Lower leg skin (tissue), 4 donors: ENCODE measurements at regions not wholly inside any gene's neighbourhood (a gene's known extent, or its start where the extent isn't known, plus 50 kb on each side); places are given as distances from the start of the nearest gene placed in this dataset.
"Not testable (repeated sequence)": the region's sequence is repeated elsewhere in the genome, so short reads cannot be mapped to it uniquely, and the experiment has no call there.

Source experiments
- DNase-seq, 2 donors: peaks; one replicate each; pipeline ENCODE4 v3.0.0-alpha.2; 2019; ENCODE audit warnings: low spot score in 2 of 2
- H3K4me3 ChIP-seq: fragments of 200-600 bp; sonication (generic); 2 replicates; pipeline ENCODE4 v1.5.1; 2017; ENCODE audit warnings: mild to moderate bottlenecking, low read depth; ENCODE audit not compliant: poor library complexity, severe bottlenecking
- CTCF ChIP-seq, 3 donors: fragments of 450-650 bp; IDR thresholded peaks; one replicate each; pipeline ENCODE4 v1.5.1; 2016; ENCODE audit warnings: antibody characterized with exemption in 3 of 3, mild to moderate bottlenecking in 3 of 3, moderate library complexity in 2 of 3
- POLR2A ChIP-seq, 2 donors: fragments of 450-650 bp; IDR thresholded peaks; one replicate each; pipeline ENCODE4 v1.6.1; 2016 to 2017; ENCODE audit warnings: antibody characterized with exemption in 2 of 2, mild to moderate bottlenecking in 1 of 2, moderate library complexity in 1 of 2
- WGBS, 2 donors: methylation state at CpG; one replicate each; pipeline ENCODE4 v1.1.5; 2018; 5-methylcytosine and 5-hydroxymethylcytosine counted together
- intact Hi-C: fragments of 100-400 bp; cut with DNase I; formaldehyde crosslinking; loops from one replicate; pipeline ENCODE4 v1.15.0; 2023; ENCODE audit warnings: low total_unique reads

GRCh38 chr6:48535582-48536009 lies 424.6 kb upstream of the PTCHD4 start:
- intact Hi-C loops = no loop called here
- H3K4me3 ChIP-seq = no peak overlapping the region
- no peak for DNase-seq
- TF ChIP-seq POLR2A (IDR thresholded peaks at IDR 0.05) = no peak
- TF ChIP-seq CTCF (IDR thresholded peaks at IDR 0.05) = no peak
- WGBS, 2 donors = 0 to 18% methylated on average over 1 of the region's 1 CpG

GRCh38 chr6:48530978-48531377 lies 420.0 kb upstream of the PTCHD4 start:
- DNase-seq, intact Hi-C loops, H3K4me3 ChIP-seq: not testable (repeated sequence)
- WGBS, 2 donors = 93 to 97% methylated on average over 3 of the region's 3 CpGs

GRCh38 chr6:48525849-48526248 lies 414.9 kb upstream of the PTCHD4 start:
- no peak overlapping the region for H3K4me3 ChIP-seq
- DNase-seq = no peak
- TF ChIP-seq CTCF (IDR thresholded peaks at IDR 0.05) = no peak
- TF ChIP-seq POLR2A (IDR thresholded peaks at IDR 0.05) = no peak
- intact Hi-C loops = no loop called here
- 58 to 59% methylated on average over 2 of the region's 2 CpGs for WGBS, 2 donors

- WGBS, 2 donors = 42 to 47% methylated on average over 2 of the region's 2 CpGs
- no peak for TF ChIP-seq CTCF (IDR thresholded peaks at IDR 0.05)
- no peak for TF ChIP-seq POLR2A (IDR thresholded peaks at IDR 0.05)
- DNase-seq = no peak
- intact Hi-C loops = no loop called here
- no peak overlapping the region for H3K4me3 ChIP-seq
Observed at GRCh38 chr6:48520951-48521350, 410.0 kb upstream of the PTCHD4 start.

- no peak overlapping the region for H3K4me3 ChIP-seq
- intact Hi-C loops = no loop called here
- DNase-seq = no peak
- TF ChIP-seq POLR2A (IDR thresholded peaks at IDR 0.05) (no peak), CTCF (IDR thresholded peaks at IDR 0.05) (no peak)
Observed at GRCh38 chr6:48512390-48512789, 401.4 kb upstream of the PTCHD4 start.

- 70 to 79% methylated on average over 2 of the region's 2 CpGs for WGBS, 2 donors
- intact Hi-C loops = no loop called here
- TF ChIP-seq POLR2A (IDR thresholded peaks at IDR 0.05) (no peak), CTCF (IDR thresholded peaks at IDR 0.05) (no peak)
- H3K4me3 ChIP-seq = no peak overlapping the region
- DNase-seq = no peak
Observed at GRCh38 chr6:48511378-48511777, 400.4 kb upstream of the PTCHD4 start.
